ENCODE measurements at regions not wholly inside any gene's neighbourhood (a gene's known extent, or its start where the extent isn't known, plus 50 kb on each side); places are given as distances from the start of the nearest gene placed in this dataset.
"Not testable (repeated sequence)": the region's sequence is repeated elsewhere in the genome, so short reads cannot be mapped to it uniquely, and the experiment has no call there.

DNA sequence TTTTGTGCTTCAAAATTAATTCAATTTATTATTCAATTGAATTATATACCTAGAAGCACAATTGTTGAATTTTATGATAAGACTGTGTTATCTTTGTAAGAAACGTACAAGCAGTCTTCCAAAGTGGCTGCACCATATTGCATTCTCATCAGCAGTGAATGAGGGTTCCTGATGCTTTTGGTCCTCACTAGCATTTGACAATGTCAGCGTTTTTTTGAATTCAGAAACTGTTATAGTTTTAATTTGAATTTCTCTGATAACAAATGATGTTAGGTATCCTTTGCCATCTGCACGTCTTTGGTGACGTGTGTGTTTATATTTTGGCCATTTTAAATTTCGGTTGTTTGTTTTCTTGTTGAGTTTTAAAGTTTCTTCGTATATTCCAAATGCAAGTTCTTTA lies 553.0 kb upstream of the ZP4 start:
- no peak overlapping the region for H3K4me3 ChIP-seq
- TF ChIP-seq, protein P1, sequence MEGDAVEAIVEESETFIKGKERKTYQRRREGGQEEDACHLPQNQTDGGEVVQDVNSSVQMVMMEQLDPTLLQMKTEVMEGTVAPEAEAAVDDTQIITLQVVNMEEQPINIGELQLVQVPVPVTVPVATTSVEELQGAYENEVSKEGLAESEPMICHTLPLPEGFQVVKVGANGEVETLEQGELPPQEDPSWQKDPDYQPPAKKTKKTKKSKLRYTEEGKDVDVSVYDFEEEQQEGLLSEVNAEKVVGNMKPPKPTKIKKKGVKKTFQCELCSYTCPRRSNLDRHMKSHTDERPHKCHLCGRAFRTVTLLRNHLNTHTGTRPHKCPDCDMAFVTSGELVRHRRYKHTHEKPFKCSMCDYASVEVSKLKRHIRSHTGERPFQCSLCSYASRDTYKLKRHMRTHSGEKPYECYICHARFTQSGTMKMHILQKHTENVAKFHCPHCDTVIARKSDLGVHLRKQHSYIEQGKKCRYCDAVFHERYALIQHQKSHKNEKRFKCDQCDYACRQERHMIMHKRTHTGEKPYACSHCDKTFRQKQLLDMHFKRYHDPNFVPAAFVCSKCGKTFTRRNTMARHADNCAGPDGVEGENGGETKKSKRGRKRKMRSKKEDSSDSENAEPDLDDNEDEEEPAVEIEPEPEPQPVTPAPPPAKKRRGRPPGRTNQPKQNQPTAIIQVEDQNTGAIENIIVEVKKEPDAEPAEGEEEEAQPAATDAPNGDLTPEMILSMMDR (IDR thresholded peaks at IDR 0.05): no peak
- no peaks in the 10 kb centered on the region for H3K36me3 ChIP-seq
- DNase-seq (ENCODE audit: low spot score): no peak
- H3K9me3 ChIP-seq: no peaks in the 10 kb centered on the region
- no peaks in the 10 kb centered on the region for H3K4me1 ChIP-seq
- no peaks in the 10 kb centered on the region for H3K27me3 ChIP-seq
- H3K27ac ChIP-seq: no peak overlapping the region

DNA sequence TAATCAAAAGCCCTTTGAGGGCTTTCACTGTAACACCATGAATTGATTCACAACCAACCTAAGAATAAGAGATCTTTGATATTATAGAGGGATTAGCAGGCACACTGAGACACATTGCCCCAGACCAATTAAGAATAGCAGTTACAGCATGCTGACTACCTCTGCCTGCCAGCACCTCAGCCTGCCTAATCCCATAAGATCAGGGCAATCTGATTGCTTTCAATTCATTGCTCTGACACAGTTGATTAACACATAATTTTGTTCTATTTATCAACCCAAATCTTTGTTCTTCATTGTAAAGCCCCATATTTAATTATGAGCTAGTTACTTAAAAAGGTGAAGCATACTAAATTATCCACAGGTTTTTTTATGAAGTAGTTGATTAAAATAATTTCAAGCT lies 548.8 kb upstream of the ZP4 start:
- Histone ChIP-seq H3K27ac (no peak overlapping the region), H3K4me1 (no peaks in the 10 kb centered on the region), H3K4me3 (no peak overlapping the region), H3K36me3 (no peaks in the 10 kb centered on the region), H3K9me3 (no peaks in the 10 kb centered on the region), H3K27me3 (no peaks in the 10 kb centered on the region)
- TF ChIP-seq, protein P1 (IDR thresholded peaks at IDR 0.05): no peak
- DNase-seq (ENCODE audit: low spot score): no peak

DNA sequence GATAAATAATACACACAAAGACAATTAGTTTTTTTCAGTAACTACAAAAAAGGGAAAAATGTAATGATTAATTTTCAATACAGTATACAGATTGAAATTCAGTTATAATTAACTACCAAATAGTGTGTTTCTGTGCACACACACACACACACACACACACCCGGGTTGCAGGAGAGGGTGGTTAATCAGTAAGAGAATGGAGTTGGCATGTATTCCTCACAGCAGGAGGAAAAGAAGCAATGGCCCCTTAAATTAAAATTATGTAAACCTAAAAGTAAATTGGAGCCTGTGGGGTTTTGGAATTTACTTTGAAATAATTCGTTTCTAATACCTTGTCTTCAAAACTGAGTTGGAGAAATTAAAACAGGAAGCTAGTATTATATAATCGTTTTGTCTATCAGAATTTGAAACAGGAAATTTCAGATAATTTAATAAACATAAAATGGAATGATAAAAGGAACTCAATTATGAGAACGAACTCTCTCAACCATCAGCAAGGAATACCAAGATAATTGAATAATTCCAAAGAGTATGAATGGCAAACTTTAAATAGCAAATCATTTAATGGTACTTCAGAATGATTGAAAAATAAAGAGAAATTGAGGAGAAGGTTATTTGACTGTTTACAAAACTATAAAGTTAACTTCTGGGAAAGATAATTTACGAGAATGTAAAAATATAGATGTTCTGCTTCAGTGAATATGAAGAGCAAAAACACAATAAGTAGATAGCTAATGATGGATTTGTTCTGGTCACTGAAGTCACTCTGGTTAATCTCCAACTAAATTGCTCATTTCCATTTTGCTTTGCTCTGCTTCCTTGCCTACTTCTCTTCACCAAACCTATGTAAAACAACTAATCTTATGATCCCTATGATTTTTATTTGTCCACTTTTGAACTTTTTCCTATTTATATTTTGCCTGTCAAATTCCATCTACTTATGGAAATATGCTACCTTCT lies 547.9 kb upstream of the ZP4 start:
- no peaks in the 10 kb centered on the region for H3K4me1 ChIP-seq
- no peaks in the 10 kb centered on the region for H3K36me3 ChIP-seq
- no peak overlapping the region for H3K27ac ChIP-seq
- no peak for DNase-seq (ENCODE audit: low spot score)
- TF ChIP-seq, protein P1 (IDR thresholded peaks at IDR 0.05): no peak
- H3K27me3 ChIP-seq: no peaks in the 10 kb centered on the region
- H3K9me3 ChIP-seq: no peaks in the 10 kb centered on the region
- no peak overlapping the region for H3K4me3 ChIP-seq

DNA sequence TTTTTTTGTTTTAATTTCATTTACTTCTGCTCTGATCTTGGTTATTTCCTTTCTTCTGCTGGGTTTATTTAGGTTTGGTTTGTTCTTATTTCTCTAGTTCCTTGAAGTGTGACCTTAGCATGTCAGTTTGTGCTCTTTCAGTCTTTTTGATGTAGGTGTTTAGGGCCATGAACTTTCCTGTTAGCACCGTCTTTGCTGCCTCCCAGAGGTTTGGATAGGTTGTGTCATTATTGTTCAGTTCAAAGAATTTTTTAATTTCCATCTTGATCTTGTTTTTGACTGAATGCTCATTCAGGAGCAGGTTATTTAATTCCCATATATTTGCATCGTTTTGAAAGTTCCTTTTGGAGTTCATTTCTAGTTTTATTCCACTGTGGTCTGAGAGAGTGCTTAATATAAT lies 539.0 kb upstream of the ZP4 start:
- H3K27ac ChIP-seq; H3K4me1 ChIP-seq; DNase-seq (ENCODE audit: low spot score); H3K27me3 ChIP-seq; H3K4me3 ChIP-seq; H3K9me3 ChIP-seq; H3K36me3 ChIP-seq: not testable (repeated sequence)

DNA sequence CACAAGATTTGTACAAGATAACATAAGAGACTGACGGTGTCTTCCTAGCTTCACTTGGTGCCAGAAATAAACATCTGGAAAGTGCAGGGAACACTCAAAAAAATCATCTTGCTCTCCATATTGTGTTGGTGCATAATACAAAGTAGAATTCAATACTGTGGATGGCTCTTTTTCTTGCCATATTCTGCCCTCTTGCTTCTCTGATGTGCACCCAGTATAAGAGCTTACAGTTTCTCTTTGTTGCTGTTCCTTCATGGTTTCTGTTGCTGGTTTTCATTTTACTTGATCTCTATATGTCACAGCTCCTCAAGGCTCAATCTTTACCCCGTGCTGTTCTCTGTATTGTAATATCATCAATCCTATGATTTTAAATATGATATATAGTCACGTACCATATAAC lies 528.5 kb upstream of the ZP4 start:
- no peaks in the 10 kb centered on the region for H3K4me1 ChIP-seq
- H3K36me3 ChIP-seq: no peaks in the 10 kb centered on the region
- no peak overlapping the region for H3K27ac ChIP-seq
- no peaks in the 10 kb centered on the region for H3K27me3 ChIP-seq
- TF ChIP-seq, protein P1 (IDR thresholded peaks at IDR 0.05): no peak
- DNase-seq (ENCODE audit: low spot score): no peak
- no peaks in the 10 kb centered on the region for H3K9me3 ChIP-seq
- no peak overlapping the region for H3K4me3 ChIP-seq

DNA sequence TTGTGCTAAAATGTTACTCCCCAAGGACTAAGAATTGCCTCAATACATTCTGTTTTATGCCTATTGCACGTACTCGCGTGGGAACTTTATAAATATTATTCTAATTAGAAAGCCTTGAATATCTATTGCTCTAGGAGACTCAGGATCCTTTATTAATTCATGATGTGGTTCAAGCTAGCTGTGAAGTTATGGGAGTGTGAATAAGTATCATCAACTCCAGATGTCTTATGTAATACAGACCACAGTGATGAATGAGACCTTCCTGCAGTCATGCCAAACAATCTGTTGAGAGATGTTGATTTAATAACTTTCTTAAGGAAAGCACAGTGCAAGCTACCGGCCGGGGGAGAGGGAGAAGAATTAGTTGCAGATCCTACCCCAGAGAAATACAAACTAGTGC lies 519.2 kb upstream of the ZP4 start:
- Histone ChIP-seq H3K9me3 (no peaks in the 10 kb centered on the region), H3K36me3 (no peaks in the 10 kb centered on the region), H3K27ac (no peak overlapping the region), H3K4me3 (no peak overlapping the region), H3K4me1 (no peaks in the 10 kb centered on the region), H3K27me3 (no peaks in the 10 kb centered on the region)
- DNase-seq (ENCODE audit: low spot score): no peak
- TF ChIP-seq, protein P1 (IDR thresholded peaks at IDR 0.05): no peak
